Neuronal stem cell (in vitro differentiated cells): ENCODE measurements at regions not wholly inside any gene's neighbourhood (a gene's known extent, or its start where the extent isn't known, plus 50 kb on each side); places are given as distances from the start of the nearest gene placed in this dataset.

ENCODE experiments used
- DNase-seq: peaks from one replicate; pipeline ENCODE4 v3.0.0-alpha.2; 2013; ENCODE audit warnings: low spot score
- H2AFZ ChIP-seq: one replicate; pipeline ENCODE4 v1.6.1; 2013; ENCODE audit warnings: mild to moderate bottlenecking, low read length, inconsistent platforms
- H2AK5ac ChIP-seq: 2 replicates; pipeline ENCODE4 v1.6.1; 2013; ENCODE audit warnings: low read depth, mild to moderate bottlenecking, inconsistent platforms, low read length, moderate library complexity, mixed read lengths
- H2BK120ac ChIP-seq: 2 replicates; pipeline ENCODE4 v1.6.1; 2013; ENCODE audit warnings: low read depth, mild to moderate bottlenecking, inconsistent platforms, low read length, moderate library complexity, mixed read lengths
- H2BK12ac ChIP-seq: one replicate; pipeline ENCODE4 v1.6.1; 2013; ENCODE audit warnings: low read length, inconsistent platforms
- H2BK15ac ChIP-seq: 2 replicates; pipeline ENCODE4 v1.6.1; 2013; ENCODE audit warnings: mild to moderate bottlenecking, low read length, inconsistent platforms, mixed read lengths
- H2BK5ac ChIP-seq: one replicate; pipeline ENCODE4 v1.6.1; 2013; ENCODE audit warnings: inconsistent platforms, mild to moderate bottlenecking, low read length, moderate library complexity
- H3K14ac ChIP-seq: one replicate; pipeline ENCODE4 v1.6.1; 2013; ENCODE audit warnings: low read length, inconsistent platforms
- H3K18ac ChIP-seq: 2 replicates; pipeline ENCODE4 v1.6.1; 2013; ENCODE audit warnings: low read length, inconsistent platforms
- H3K23ac ChIP-seq: 2 replicates; pipeline ENCODE4 v1.6.1; 2013; ENCODE audit warnings: low read depth, mild to moderate bottlenecking, mixed read lengths, low read length, inconsistent platforms; ENCODE audit not compliant: poor library complexity
- H3K27ac ChIP-seq: replicated peaks from 3 replicates; pipeline ENCODE4 v1.5.1; 2013; ENCODE audit warnings: low read length, inconsistent platforms
- H3K27me3 ChIP-seq, 3 experiments: 2 replicates each; pipeline ENCODE4 v1.6.1; 2013; ENCODE audit warnings: low read length in 3 of 3, mild to moderate bottlenecking in 2 of 3, inconsistent platforms in 1 of 3, low read depth in 1 of 3, mixed read lengths in 1 of 3, moderate library complexity in 1 of 3; ENCODE audit not compliant: control insufficient read depth in 3 of 3, insufficient read depth in 3 of 3
- H3K36me3 ChIP-seq, 2 donors: replicated peaks in 1 of 2; 2 replicates each; pipeline ENCODE4 v1.6.1; 2013; ENCODE audit warnings: low read length in 2 of 2; ENCODE audit not compliant: control insufficient read depth in 2 of 2, insufficient read depth in 2 of 2
- H3K4ac ChIP-seq: 2 replicates; pipeline ENCODE4 v1.6.1; 2013; ENCODE audit warnings: inconsistent platforms, mild to moderate bottlenecking, low read length, moderate library complexity
- H3K4me1 ChIP-seq, 2 donors: 1 replicate in 1 of 2; 2 replicates in 1 of 2; pipeline ENCODE4 v1.6.1; 2013; ENCODE audit warnings: low read length in 2 of 2, low read depth in 1 of 2; ENCODE audit not compliant: control insufficient read depth in 2 of 2, insufficient read depth in 1 of 2
- H3K4me2 ChIP-seq: one replicate; pipeline ENCODE4 v1.6.1; 2013; ENCODE audit warnings: mild to moderate bottlenecking, low read length, inconsistent platforms; ENCODE audit not compliant: insufficient read depth, poor library complexity, severe bottlenecking
- H3K4me3 ChIP-seq, 2 donors: 2 replicates each; pipeline ENCODE4 v1.5.1; 2013; ENCODE audit warnings: low read length in 2 of 2, mild to moderate bottlenecking in 2 of 2, inconsistent platforms in 1 of 2, moderate library complexity in 1 of 2
- H3K79me1 ChIP-seq: one replicate; pipeline ENCODE4 v1.6.1; 2013; ENCODE audit warnings: low read depth, mild to moderate bottlenecking, inconsistent platforms, low read length, moderate library complexity
- H3K9ac ChIP-seq: one replicate; pipeline ENCODE4 v1.6.1; 2013; ENCODE audit warnings: mild to moderate bottlenecking, low read depth, low read length, inconsistent platforms; ENCODE audit not compliant: poor library complexity
- H3K9me3 ChIP-seq, 2 donors: replicated peaks in 1 of 2; 2 replicates each; pipeline versions ENCODE3 to v1.6.1; 2013; ENCODE audit warnings: low read length in 2 of 2, mild to moderate bottlenecking in 2 of 2, inconsistent platforms in 1 of 2, low read depth in 1 of 2, mixed read lengths in 1 of 2, moderate library complexity in 1 of 2; ENCODE audit not compliant: control insufficient read depth in 2 of 2, insufficient read depth in 1 of 2
- H4K8ac ChIP-seq: one replicate; pipeline ENCODE4 v1.6.1; 2013; ENCODE audit warnings: low read depth, mild to moderate bottlenecking, inconsistent platforms, low read length, moderate library complexity
- H4K91ac ChIP-seq: one replicate; pipeline ENCODE4 v1.6.1; 2013; ENCODE audit warnings: low read length, low read depth, mild to moderate bottlenecking, inconsistent platforms; ENCODE audit not compliant: poor library complexity
- WGBS, 2 donors: extraction: QIAGEN DNeasy Blood & Tissue Kit; methylation state at CpG; one replicate each; pipeline ENCODE4 v1.1.7; 2013; ENCODE audit warnings: missing lambda C conversion rate in 2 of 2, mixed read lengths in 1 of 2; ENCODE audit not compliant: insufficient read length in 2 of 2, insufficient replicate concordance in 1 of 2; ENCODE audit errors: extremely low coverage in 2 of 2; 5-methylcytosine and 5-hydroxymethylcytosine counted together

DNA sequence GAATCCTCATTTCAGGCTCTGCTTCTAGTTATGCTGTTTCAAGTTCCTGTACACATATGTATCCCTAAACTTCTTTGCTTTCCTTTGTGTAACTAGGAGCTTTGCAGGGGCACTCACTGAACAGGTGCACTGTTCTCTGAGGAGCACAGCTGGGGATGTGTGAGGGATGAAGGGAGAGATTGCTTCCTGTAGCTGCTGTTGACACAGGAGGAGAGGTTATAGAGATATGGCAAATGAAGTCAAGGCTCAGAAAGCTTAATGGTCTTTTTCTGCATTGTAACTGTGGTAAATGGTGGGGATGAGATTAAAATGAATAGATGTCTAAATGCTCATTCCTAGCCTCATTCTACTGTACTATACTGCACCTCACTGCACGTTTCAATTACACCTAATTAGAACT lies 454.3 kb downstream of the BTBD3 start:
- H3K14ac ChIP-seq: no peak overlapping the region
- no peak overlapping the region for H2AFZ ChIP-seq
- H3K4me1 ChIP-seq: peaks cover 0 to 1% of the 10 kb centered on the region in 2 donors
- H3K27me3 ChIP-seq: no peaks in the 10 kb centered on the region
- DNase-seq: no peak
- no peak overlapping the region for H3K9ac ChIP-seq
- H2BK15ac ChIP-seq: no peak overlapping the region
- H3K27ac ChIP-seq: no peak overlapping the region
- no peaks in the 10 kb centered on the region for H3K79me1 ChIP-seq
- no peaks in the 10 kb centered on the region for H3K36me3 ChIP-seq
- H4K8ac ChIP-seq: no peak overlapping the region
- no peaks in the 10 kb centered on the region for H3K9me3 ChIP-seq
- H3K4me3 ChIP-seq: no peak overlapping the region
- H3K4me2 ChIP-seq: no peak overlapping the region
- H3K18ac ChIP-seq: no peak overlapping the region
- no CpG with 5 or more reads among the region's 1 CpG for WGBS, 2 donors
- no peak overlapping the region for H2BK120ac ChIP-seq
- H2AK5ac ChIP-seq: no peak overlapping the region
- no peak overlapping the region for H3K23ac ChIP-seq
- no peak overlapping the region for H2BK12ac ChIP-seq
- H4K91ac ChIP-seq: no peak overlapping the region
- no peak overlapping the region for H2BK5ac ChIP-seq
- no peak overlapping the region for H3K4ac ChIP-seq

DNA sequence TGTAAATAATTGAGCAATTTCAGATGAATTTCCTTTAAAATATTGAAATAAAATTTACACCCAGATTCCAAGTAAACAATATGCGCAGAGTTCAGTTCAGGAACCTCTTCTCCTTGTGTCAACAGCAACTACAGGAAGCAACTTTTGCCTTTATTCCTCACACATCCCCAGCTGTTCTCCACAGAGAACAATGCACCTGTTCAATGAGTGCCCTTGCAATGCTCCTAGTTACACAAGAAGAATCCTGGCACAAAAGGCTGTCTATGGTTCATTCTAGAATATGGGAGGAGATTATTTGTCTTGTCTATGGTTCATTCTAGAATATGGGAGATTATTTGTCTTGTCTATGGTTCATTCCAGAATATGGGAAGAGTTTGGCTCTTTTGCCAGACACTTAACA lies 454.9 kb downstream of the BTBD3 start:
- Histone ChIP-seq H3K9me3 (no peaks in the 10 kb centered on the region), H3K18ac (no peak overlapping the region), H3K4me3 (no peak overlapping the region), H3K4me1 (peaks cover 0 to 1% of the 10 kb centered on the region in 2 donors), H3K36me3 (no peaks in the 10 kb centered on the region), H2BK5ac (no peak overlapping the region), H3K4me2 (no peak overlapping the region), H2BK120ac (no peak overlapping the region), H3K27ac (no peak overlapping the region), H2BK15ac (no peak overlapping the region), H4K91ac (no peak overlapping the region), H3K79me1 (no peaks in the 10 kb centered on the region), H2BK12ac (no peak overlapping the region), H3K9ac (no peak overlapping the region), H2AK5ac (no peak overlapping the region), H2AFZ (no peak overlapping the region), H3K14ac (no peak overlapping the region), H3K23ac (no peak overlapping the region), H3K4ac (no peak overlapping the region), H4K8ac (no peak overlapping the region), H3K27me3 (no peaks in the 10 kb centered on the region)
- WGBS, 2 donors: no CpG with 5 or more reads among the region's 1 CpG
- no peak for DNase-seq

DNA sequence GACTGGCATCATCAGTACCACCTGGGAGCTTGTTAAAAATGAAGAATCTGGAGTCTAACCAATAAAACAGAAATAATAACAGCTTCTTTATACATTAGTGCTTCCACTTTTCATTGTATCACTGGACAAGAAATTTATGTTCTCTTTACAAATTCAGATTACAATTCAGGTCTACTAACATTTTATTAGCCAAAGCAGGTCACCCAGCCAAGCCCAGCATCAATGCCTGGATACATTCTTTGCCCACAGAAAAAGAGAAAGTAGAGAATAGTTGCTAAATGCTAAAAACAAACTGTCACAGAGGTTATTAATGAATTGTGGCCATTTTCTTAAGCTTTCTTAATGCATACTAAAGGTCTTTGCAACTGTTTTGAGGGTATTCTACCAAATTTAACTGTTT lies 458.3 kb downstream of the BTBD3 start:
- H3K4ac ChIP-seq: no peak overlapping the region
- DNase-seq: no peak
- H3K9ac ChIP-seq: no peak overlapping the region
- H3K23ac ChIP-seq: no peak overlapping the region
- H3K4me1 ChIP-seq: peaks cover 0 to 1% of the 10 kb centered on the region in 2 donors
- no peak overlapping the region for H2AFZ ChIP-seq
- no peak overlapping the region for H4K91ac ChIP-seq
- H4K8ac ChIP-seq: no peak overlapping the region
- H3K4me3 ChIP-seq: no peak overlapping the region
- H2AK5ac ChIP-seq: no peak overlapping the region
- no peak overlapping the region for H2BK12ac ChIP-seq
- H2BK5ac ChIP-seq: no peak overlapping the region
- no peak overlapping the region for H3K27ac ChIP-seq
- no peak overlapping the region for H3K18ac ChIP-seq
- no peaks in the 10 kb centered on the region for H3K27me3 ChIP-seq
- no peaks in the 10 kb centered on the region for H3K36me3 ChIP-seq
- H3K79me1 ChIP-seq: no peaks in the 10 kb centered on the region
- no peak overlapping the region for H3K14ac ChIP-seq
- H3K4me2 ChIP-seq: no peak overlapping the region
- no peak overlapping the region for H2BK15ac ChIP-seq
- no peak overlapping the region for H2BK120ac ChIP-seq
- no peaks in the 10 kb centered on the region for H3K9me3 ChIP-seq

- Histone ChIP-seq H2BK5ac (no peak overlapping the region), H3K9me3 (no peaks in the 10 kb centered on the region), H3K14ac (no peak overlapping the region), H3K4me1 (no peaks in the 10 kb centered on the region), H3K79me1 (no peaks in the 10 kb centered on the region), H4K8ac (no peak overlapping the region), H3K4me3 (no peak overlapping the region), H3K9ac (no peak overlapping the region), H3K4ac (no peak overlapping the region), H3K18ac (no peak overlapping the region), H2BK120ac (no peak overlapping the region), H2BK12ac (no peak overlapping the region), H3K4me2 (no peak overlapping the region), H4K91ac (no peak overlapping the region), H2AFZ (no peak overlapping the region), H3K36me3 (no peaks in the 10 kb centered on the region), H3K27ac (no peak overlapping the region), H2AK5ac (no peak overlapping the region), H3K27me3 (no peaks in the 10 kb centered on the region), H3K23ac (no peak overlapping the region), H2BK15ac (no peak overlapping the region)
- DNase-seq: no peak
- no CpG with 5 or more reads among the region's 1 CpG for WGBS, 2 donors
These were observed 466.1 kb downstream of the BTBD3 start for GRCh38 chr20:12383821-12384220.
